Liver (tissue), 8 donors: ENCODE measurements at regions not wholly inside any gene's neighbourhood (a gene's known extent, or its start where the extent isn't known, plus 50 kb on each side); places are given as distances from the start of the nearest gene placed in this dataset.

Source experiments
- DNase-seq: peaks from one replicate; pipeline ENCODE4 v3.0.0-alpha.2; 2017; ENCODE audit warnings: low spot score
- H3K27ac ChIP-seq, 2 donors: one replicate each; pipeline ENCODE4 v1.7.0; 2013; ENCODE audit warnings: inconsistent platforms in 2 of 2, low read length in 2 of 2, control low read depth in 1 of 2, low read depth in 1 of 2, mild to moderate bottlenecking in 1 of 2
- H3K27me3 ChIP-seq, 4 donors: one replicate each; pipeline versions ENCODE4 v1.6.1 to v1.7.0; 2013; ENCODE audit warnings: low read length in 3 of 4, inconsistent platforms in 1 of 4, mild to moderate bottlenecking in 1 of 4, moderate library complexity in 1 of 4; ENCODE audit not compliant: control insufficient read depth in 4 of 4, insufficient read depth in 4 of 4
- H3K36me3 ChIP-seq, 4 donors: one replicate each; pipeline versions ENCODE4 v1.6.1 to v1.7.0; 2013; ENCODE audit warnings: low read length in 3 of 4, mild to moderate bottlenecking in 3 of 4, low read depth in 1 of 4, moderate library complexity in 1 of 4; ENCODE audit not compliant: control insufficient read depth in 4 of 4, insufficient read depth in 3 of 4
- H3K4me1 ChIP-seq, 4 donors: one replicate each; pipeline versions ENCODE4 v1.6.1 to v1.7.0; 2013; ENCODE audit warnings: low read length in 3 of 4, mild to moderate bottlenecking in 3 of 4, moderate library complexity in 1 of 4; ENCODE audit not compliant: control insufficient read depth in 4 of 4, insufficient read depth in 4 of 4
- H3K4me3 ChIP-seq, 3 donors: one replicate each; pipeline versions ENCODE4 v1.6.1 to v1.7.0; 2013; ENCODE audit warnings: low read length in 3 of 3, control low read depth in 1 of 3, low read depth in 1 of 3, mild to moderate bottlenecking in 1 of 3
- H3K9ac ChIP-seq, 2 donors: one replicate each; pipeline ENCODE4 v1.7.0; 2013; ENCODE audit warnings: low read length in 2 of 2, mild to moderate bottlenecking in 2 of 2, moderate library complexity in 2 of 2, control low read depth in 1 of 2, low read depth in 1 of 2
- H3K9me3 ChIP-seq, 4 donors: one replicate each; pipeline versions ENCODE4 v1.6.1 to v1.7.0; 2013; ENCODE audit warnings: low read length in 3 of 4; ENCODE audit not compliant: control insufficient read depth in 4 of 4
- ATF3 ChIP-seq: IDR thresholded peaks from 2 replicates; pipeline ENCODE4 v1.6.1; 2016; ENCODE audit warnings: antibody characterized with exemption
- CTCF ChIP-seq: fragments of 150-350 bp; IDR thresholded peaks from 2 replicates; pipeline ENCODE4 v1.5.1; 2017; ENCODE audit warnings: improper control_type of control experiment, low read depth, low read length; ENCODE audit not compliant: missing input control
- EGR1 ChIP-seq, 2 donors: IDR thresholded peaks; 2 replicates each; pipeline ENCODE4 v1.6.1; 2016 to 2018; ENCODE audit warnings: antibody characterized with exemption in 2 of 2, low read depth in 2 of 2
- FOXA1 ChIP-seq: IDR thresholded peaks from 2 replicates; pipeline ENCODE4 v1.6.1; 2016; ENCODE audit warnings: antibody characterized with exemption
- GABPA ChIP-seq, 2 donors: IDR thresholded peaks in 1 of 2; conservative IDR thresholded peaks in 1 of 2; 2 replicates each; pipeline ENCODE4 v1.6.1; 2016; ENCODE audit warnings: antibody characterized with exemption in 2 of 2, mild to moderate bottlenecking in 1 of 2, moderate library complexity in 1 of 2
- HNF4A ChIP-seq, 2 donors: conservative IDR thresholded peaks; 2 replicates each; pipeline ENCODE4 v1.6.1; 2016; ENCODE audit warnings: antibody characterized with exemption in 2 of 2, mild to moderate bottlenecking in 2 of 2
- HNF4G ChIP-seq: IDR thresholded peaks from 2 replicates; pipeline ENCODE4 v1.6.1; 2016; ENCODE audit warnings: antibody characterized with exemption
- JUND ChIP-seq, 2 donors: IDR thresholded peaks; 2 replicates each; pipeline ENCODE4 v1.6.1; 2016; ENCODE audit warnings: antibody characterized with exemption in 2 of 2
- MAX ChIP-seq: IDR thresholded peaks from 2 replicates; pipeline ENCODE4 v1.6.1; 2016; ENCODE audit warnings: antibody characterized with exemption
- NR2F2 ChIP-seq: IDR thresholded peaks from 2 replicates; pipeline ENCODE4 v1.6.1; 2016; ENCODE audit warnings: antibody characterized with exemption
- RAD21 ChIP-seq, 2 donors: IDR thresholded peaks; 2 replicates each; pipeline ENCODE4 v1.6.1; 2016; ENCODE audit warnings: antibody characterized with exemption in 2 of 2, mild to moderate bottlenecking in 2 of 2
- REST ChIP-seq: IDR thresholded peaks from 2 replicates; pipeline ENCODE4 v1.6.1; 2016; ENCODE audit warnings: antibody characterized with exemption, mild to moderate bottlenecking
- RXRA ChIP-seq, 2 donors: IDR thresholded peaks; 2 replicates each; pipeline ENCODE4 v1.6.1; 2017 to 2018; ENCODE audit warnings: antibody characterized with exemption in 2 of 2, mild to moderate bottlenecking in 1 of 2
- SP1 ChIP-seq: IDR thresholded peaks from 2 replicates; pipeline ENCODE4 v1.6.1; 2018; ENCODE audit warnings: antibody characterized with exemption, mild to moderate bottlenecking
- YY1 ChIP-seq: IDR thresholded peaks from 2 replicates; pipeline ENCODE4 v1.6.1; 2016; ENCODE audit warnings: antibody characterized with exemption, mild to moderate bottlenecking
- ZBTB33 ChIP-seq: IDR thresholded peaks from 2 replicates; pipeline ENCODE4 v1.6.1; 2016; ENCODE audit warnings: antibody characterized with exemption
- WGBS: extraction: QIAGEN DNeasy Blood & Tissue Kit; methylation state at CpG from one replicate; pipeline ENCODE4 v1.1.7; 2013; 5-methylcytosine and 5-hydroxymethylcytosine counted together
- donor health status: healthy.
- donor health status: healthy.
- donor health status: healthy.
- donor health status: healthy.
- donor health status: healthy.

GRCh38 chr2:221360312-221360711 lies 211.8 kb downstream of the EPHA4 start:
- no peak for DNase-seq
- H3K4me1 ChIP-seq, result no peaks in the 10 kb centered on the region
- H3K9me3 ChIP-seq, result peaks cover 0 to 3% (median 0%) of the 10 kb centered on the region in 4 donors
- 93% methylated on average over 3 of the region's 3 CpGs for WGBS
- no peak overlapping the region for H3K9ac ChIP-seq
- no peak overlapping the region for H3K27ac ChIP-seq
- TF ChIP-seq NR2F2, result no peak
- no peak for TF ChIP-seq ATF3
- no peak for TF ChIP-seq EGR1 (IDR thresholded peaks at IDR 0.05; ENCODE audit: low read depth in 2 of 2)
- no peak for TF ChIP-seq FOXA1
- TF ChIP-seq GABPA (IDR thresholded peaks at IDR 0.05 in 1 of 2, conservative IDR thresholded peaks at IDR 0.05 in 1 of 2), result no peak
- TF ChIP-seq YY1, result no peak
- no peak for TF ChIP-seq ZBTB33
- no peak for TF ChIP-seq JUND (IDR thresholded peaks at IDR 0.05)
- no peak for TF ChIP-seq RXRA (IDR thresholded peaks at IDR 0.05)
- no peak for TF ChIP-seq RAD21 (IDR thresholded peaks at IDR 0.05)
- no peak for TF ChIP-seq HNF4G
- TF ChIP-seq REST, result no peak
- TF ChIP-seq CTCF, result no peak
- TF ChIP-seq MAX, result no peak
- no peak for TF ChIP-seq HNF4A (conservative IDR thresholded peaks at IDR 0.05)
- no peak overlapping the region for H3K4me3 ChIP-seq
- peaks cover 0 to under 1% (median 0%) of the 10 kb centered on the region in 4 donors for H3K27me3 ChIP-seq
- H3K36me3 ChIP-seq, result peaks cover 0 to 2% (median 0%) of the 10 kb centered on the region in 4 donors

GRCh38 chr2:221360742-221361141 lies 211.4 kb downstream of the EPHA4 start:
- no peak for DNase-seq
- H3K9ac ChIP-seq, result no peak overlapping the region
- no peak overlapping the region for H3K27ac ChIP-seq
- no peaks in the 10 kb centered on the region for H3K4me1 ChIP-seq
- H3K36me3 ChIP-seq, result peaks cover 0 to 2% (median 0%) of the 10 kb centered on the region in 4 donors
- WGBS, result 83% methylated on average over 6 of the region's 6 CpGs
- H3K27me3 ChIP-seq, result no peaks in the 10 kb centered on the region
- H3K4me3 ChIP-seq, result no peak overlapping the region
- H3K9me3 ChIP-seq, result peaks cover 0 to 3% (median 0%) of the 10 kb centered on the region in 4 donors
- TF ChIP-seq YY1 (no peak), SP1 (no peak), RAD21 (IDR thresholded peaks at IDR 0.05) (no peak), EGR1 (IDR thresholded peaks at IDR 0.05; ENCODE audit: low read depth in 2 of 2) (no peak), ATF3 (no peak), FOXA1 (no peak), ZBTB33 (no peak), RXRA (IDR thresholded peaks at IDR 0.05) (no peak), CTCF (no peak)
